Endothelial cell of umbilical vein (primary cell): ENCODE measurements at regions not wholly inside any gene's neighbourhood (a gene's known extent, or its start where the extent isn't known, plus 50 kb on each side); places are given as distances from the start of the nearest gene placed in this dataset.

Source experiments
- BruUV-seq: library from RNA; stranded (reverse); fragments of 400-500 nt; replicated peaks from 2 replicates; lab custom pipeline; 2021; lab: Mats Ljungman, UMichigan
- CTCF ChIA-PET: fragments of 300-600, 350-600 bp; sonication (Branson Sonifier 250); formaldehyde crosslinking; loops from one replicate; lab custom pipeline; 2021; ENCODE audit warnings: antibody characterized with exemption, inconsistent platforms; lab: Charles Lee
- POLR2A ChIA-PET: fragments of 300-600, 350-600 bp; sonication (Branson Sonifier 250); formaldehyde crosslinking; loops from one replicate; lab custom pipeline; 2021; ENCODE audit warnings: antibody characterized with exemption, inconsistent platforms; lab: Charles Lee
- DNase-seq: peaks from one replicate; pipeline ENCODE4 v3.0.0-alpha.2; 2011; ENCODE audit warnings: low read depth, low spot score
- FAIRE-seq: peaks from 2 replicates; lab custom pipeline; 2011; peaks lifted over from hg19 to GRCh38; lab: Jason Lieb, UNC
- H2AFZ ChIP-seq: 2 replicates; pipeline ENCODE4 v1.6.0; 2012; ENCODE audit warnings: low read depth, low read length, control low read depth, inconsistent platforms
- H3K27ac ChIP-seq: 2 replicates; pipeline ENCODE4 v1.5.1; 2011; ENCODE audit warnings: low read depth, mild to moderate bottlenecking, control low read depth, low read length, moderate library complexity; ENCODE audit not compliant: insufficient read depth
- H3K27me3 ChIP-seq, 2 experiments: 2 replicates each; pipeline versions ENCODE4 v1.6.0 to v1.6.1; 2011; ENCODE audit warnings: low read length in 2 of 2, mixed read lengths in 1 of 2; ENCODE audit not compliant: control insufficient read depth in 2 of 2, insufficient read depth in 2 of 2
- H3K36me3 ChIP-seq, 2 experiments: 2 replicates in 1 of 2; 3 replicates in 1 of 2; pipeline ENCODE4 v1.5.1; 2011; ENCODE audit warnings: low read length in 2 of 2, mild to moderate bottlenecking in 1 of 2, moderate library complexity in 1 of 2; ENCODE audit not compliant: control insufficient read depth in 2 of 2, insufficient read depth in 2 of 2; ENCODE audit errors: extremely low read depth in 1 of 2
- H3K4me1 ChIP-seq: 3 replicates; pipeline ENCODE4 v1.5.1; 2011; ENCODE audit warnings: mild to moderate bottlenecking, low read length; ENCODE audit not compliant: control insufficient read depth, insufficient read depth; ENCODE audit errors: extremely low read depth
- H3K4me2 ChIP-seq: 2 replicates; pipeline ENCODE4 v1.6.1; 2011; ENCODE audit warnings: low read length, control low read depth, mixed read lengths; ENCODE audit not compliant: insufficient read depth
- H3K4me3 ChIP-seq, 3 experiments: fragments of 200-600 bp in 1 of 3; sonication (generic), shearing (Covaris generic) in 1 of 3; replicated peaks in 1 of 3; 2 replicates each; pipeline ENCODE4 v1.5.1; 2011 to 2016; ENCODE audit warnings: control low read depth in 3 of 3, low read length in 3 of 3, mild to moderate bottlenecking in 2 of 3, inconsistent platforms in 1 of 3, low read depth in 1 of 3, moderate library complexity in 1 of 3; ENCODE audit not compliant: insufficient read depth in 1 of 3
- H3K79me2 ChIP-seq: 2 replicates; pipeline ENCODE4 v1.6.0; 2012; ENCODE audit warnings: low read length, inconsistent platforms; ENCODE audit not compliant: control insufficient read depth, insufficient read depth
- H3K9ac ChIP-seq: replicated peaks from 2 replicates; pipeline ENCODE3; 2011; ENCODE audit warnings: low read length, control low read depth; ENCODE audit not compliant: insufficient read depth; ENCODE audit errors: extremely low read depth
- H3K9me1 ChIP-seq: replicated peaks from 3 replicates; pipeline ENCODE4 v1.6.0; 2011; ENCODE audit warnings: mild to moderate bottlenecking, low read length; ENCODE audit not compliant: control insufficient read depth, insufficient read depth; ENCODE audit errors: extremely low read depth
- H3K9me3 ChIP-seq: replicated peaks from 2 replicates; pipeline ENCODE4 v1.5.1; 2012; ENCODE audit warnings: low read length, inconsistent platforms; ENCODE audit not compliant: control insufficient read depth, insufficient read depth
- H4K20me1 ChIP-seq: replicated peaks from 2 replicates; pipeline ENCODE3; 2011; ENCODE audit warnings: mild to moderate bottlenecking, low read length; ENCODE audit not compliant: control insufficient read depth, insufficient read depth; ENCODE audit errors: extremely low read depth
- EZH2 ChIP-seq: IDR thresholded peaks from 2 replicates; pipeline ENCODE4 v1.6.1; 2012; ENCODE audit warnings: borderline replicate concordance, low read depth, mild to moderate bottlenecking, moderate library complexity, low read length, inconsistent platforms; ENCODE audit not compliant: severe bottlenecking
- FOS ChIP-seq: IDR thresholded peaks from 2 replicates; pipeline ENCODE4 v1.6.1; 2011; ENCODE audit warnings: mild to moderate bottlenecking, low read length, moderate library complexity, borderline replicate concordance; ENCODE audit not compliant: insufficient read depth
- GATA2 ChIP-seq: IDR thresholded peaks from 2 replicates; pipeline ENCODE4 v1.7.0; 2011; ENCODE audit warnings: low read depth, mild to moderate bottlenecking, moderate library complexity, mixed read lengths, low read length; ENCODE audit not compliant: insufficient read length, insufficient read depth
- JUN ChIP-seq: IDR thresholded peaks from 2 replicates; pipeline ENCODE4 v1.6.1; 2011; ENCODE audit warnings: borderline replicate concordance, low read depth; ENCODE audit not compliant: insufficient read length, insufficient read depth
- MYC ChIP-seq: IDR thresholded peaks from one replicate; pipeline ENCODE4 v1.6.1; 2011; ENCODE audit warnings: mild to moderate bottlenecking, low read depth, low read length
- POLR2A ChIP-seq: IDR thresholded peaks from 2 replicates; pipeline ENCODE4 v1.6.1; 2012; ENCODE audit warnings: low read depth, mild to moderate bottlenecking, control low read depth, low read length
- POLR2AphosphoS5 ChIP-seq: IDR thresholded peaks from 2 replicates; pipeline ENCODE4 v1.6.1; 2012; ENCODE audit warnings: low read depth, mild to moderate bottlenecking, control low read depth, low read length, moderate library complexity; ENCODE audit not compliant: insufficient read depth
- dilution Hi-C: fragments of 300-500 bp; cut with MboI; formaldehyde crosslinking; loops from one replicate; pipeline ENCODE4 v1.15.0; 2019; ENCODE audit warnings: low sequenced_read_pairs; ENCODE audit not compliant: extremely low pct_ligation_motif_present
- intact Hi-C: fragments of 100-400 bp; cut with micrococcal nuclease; formaldehyde crosslinking; loops from one replicate; pipeline ENCODE4 v1.10.0; 2022
- TF ChIP-seq, protein P1 (sequence below), 2 donors: IDR thresholded peaks; 1 replicate in 1 of 2; 2 replicates in 1 of 2; pipeline ENCODE4 v1.5.1; 2011; ENCODE audit warnings: low read length in 2 of 2, mild to moderate bottlenecking in 2 of 2, moderate library complexity in 2 of 2, control low read depth in 1 of 2, inconsistent platforms in 1 of 2, low read depth in 1 of 2; ENCODE audit not compliant: insufficient read depth in 1 of 2; ENCODE audit errors: extremely low read depth in 1 of 2
- TF ChIP-seq, protein P2 (sequence below): IDR thresholded peaks from 2 replicates; pipeline ENCODE4 v1.6.1; 2011; ENCODE audit not compliant: insufficient read depth, insufficient read length

DNA sequence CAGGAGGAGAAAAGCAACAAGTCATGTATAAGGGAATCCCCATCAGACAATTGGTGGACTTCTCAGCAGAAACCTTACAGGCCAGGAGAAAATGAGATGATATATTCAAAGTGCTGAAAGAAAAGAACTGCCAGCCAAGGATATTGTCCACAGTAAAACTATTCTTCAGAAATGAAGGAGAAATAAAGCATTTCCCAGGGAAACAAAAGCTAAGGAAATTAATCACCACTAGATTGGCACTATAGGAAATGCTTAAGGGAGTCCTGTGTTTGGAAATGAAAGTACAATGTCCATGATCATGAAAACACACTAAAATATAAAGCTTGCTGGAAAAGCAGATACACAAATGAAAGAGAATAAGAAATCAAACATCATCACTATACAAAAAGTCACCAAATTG lies 282.0 kb downstream of the BLID start:
- H3K9ac ChIP-seq = no peak overlapping the region
- DNase-seq = peak; percentile 74
- TF ChIP-seq MYC (no peak), JUN (peak; percentile 56)
- no TSS peak for BruUV-seq
- H2AFZ ChIP-seq = no peak overlapping the region
- peak; percentile 72 for FAIRE-seq
- CTCF ChIA-PET = interaction anchor here (0.9 to 1.1 kb wide), 2 partner anchors 8 to 100 kb away, joined by 3 read pairs; no protein-coding TSS in a partner anchor
- intact Hi-C loops (loop anchor here (5.0 kb wide), 1 partner anchor 177 kb away; no protein-coding TSS in a partner anchor), dilution Hi-C loops (no loop called here)
- no peaks in the 10 kb centered on the region for H3K9me1 ChIP-seq
- H3K27me3 ChIP-seq = no peaks in the 10 kb centered on the region
- no peaks in the 10 kb centered on the region for H3K9me3 ChIP-seq
- H3K4me2 ChIP-seq = peak overlapping the region; percentile 49
- H3K4me1 ChIP-seq = peaks cover 23% of the 10 kb centered on the region
- H3K36me3 ChIP-seq = no peaks in the 10 kb centered on the region
- no peak overlapping the region for H3K27ac ChIP-seq
- POLR2A ChIA-PET = no interaction called here
- H3K79me2 ChIP-seq = no peaks in the 10 kb centered on the region
- H3K4me3 ChIP-seq = no peak overlapping the region
- H4K20me1 ChIP-seq = no peaks in the 10 kb centered on the region

DNA sequence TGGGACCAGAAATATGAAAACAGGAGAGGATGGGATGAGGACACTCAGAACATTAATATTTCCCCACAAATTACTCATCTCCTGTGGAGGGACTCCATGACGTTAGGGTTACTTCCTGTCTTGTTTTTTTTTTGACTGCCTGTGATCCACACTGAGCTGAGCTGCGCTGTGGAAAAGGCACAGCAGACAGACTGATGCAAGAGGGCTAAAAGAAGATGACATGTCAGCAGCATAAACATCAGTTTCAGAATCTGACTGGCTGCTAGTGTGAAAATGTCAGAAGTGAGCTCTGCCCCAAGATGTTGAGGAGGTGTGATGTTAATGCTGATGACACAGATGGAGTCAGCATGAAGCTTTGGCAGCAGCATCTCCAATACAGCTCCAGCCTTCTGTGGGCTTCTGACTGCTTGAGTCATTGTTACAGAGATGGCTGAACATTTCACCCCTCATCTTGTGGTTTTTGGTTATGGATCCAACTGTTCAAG lies 286.8 kb downstream of the BLID start:
- POLR2A ChIA-PET = interaction anchor here (0.6 to 1.2 kb wide), 3 partner anchors 13 to 392 kb away, joined by 3 to 7 read pairs (median 4); no protein-coding TSS in a partner anchor
- H3K4me1 ChIP-seq = peaks cover 26% of the 10 kb centered on the region
- H3K9me3 ChIP-seq = no peaks in the 10 kb centered on the region
- H3K4me3 ChIP-seq = no peak overlapping the region
- TF ChIP-seq, protein P1, sequence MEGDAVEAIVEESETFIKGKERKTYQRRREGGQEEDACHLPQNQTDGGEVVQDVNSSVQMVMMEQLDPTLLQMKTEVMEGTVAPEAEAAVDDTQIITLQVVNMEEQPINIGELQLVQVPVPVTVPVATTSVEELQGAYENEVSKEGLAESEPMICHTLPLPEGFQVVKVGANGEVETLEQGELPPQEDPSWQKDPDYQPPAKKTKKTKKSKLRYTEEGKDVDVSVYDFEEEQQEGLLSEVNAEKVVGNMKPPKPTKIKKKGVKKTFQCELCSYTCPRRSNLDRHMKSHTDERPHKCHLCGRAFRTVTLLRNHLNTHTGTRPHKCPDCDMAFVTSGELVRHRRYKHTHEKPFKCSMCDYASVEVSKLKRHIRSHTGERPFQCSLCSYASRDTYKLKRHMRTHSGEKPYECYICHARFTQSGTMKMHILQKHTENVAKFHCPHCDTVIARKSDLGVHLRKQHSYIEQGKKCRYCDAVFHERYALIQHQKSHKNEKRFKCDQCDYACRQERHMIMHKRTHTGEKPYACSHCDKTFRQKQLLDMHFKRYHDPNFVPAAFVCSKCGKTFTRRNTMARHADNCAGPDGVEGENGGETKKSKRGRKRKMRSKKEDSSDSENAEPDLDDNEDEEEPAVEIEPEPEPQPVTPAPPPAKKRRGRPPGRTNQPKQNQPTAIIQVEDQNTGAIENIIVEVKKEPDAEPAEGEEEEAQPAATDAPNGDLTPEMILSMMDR (IDR thresholded peaks at IDR 0.05; ENCODE audit: extremely low read depth in 1 of 2, insufficient read depth in 1 of 2, low read depth in 1 of 2, low read length in 2 of 2) = no peak
- TF ChIP-seq JUN (peak; percentile 78), MYC (no peak), POLR2A (peak; percentile 49), FOS (peak; percentile 92), GATA2 (peak; percentile 33), EZH2 (no peak), POLR2AphosphoS5 (peak; percentile 79)
- TF ChIP-seq, protein P2, sequence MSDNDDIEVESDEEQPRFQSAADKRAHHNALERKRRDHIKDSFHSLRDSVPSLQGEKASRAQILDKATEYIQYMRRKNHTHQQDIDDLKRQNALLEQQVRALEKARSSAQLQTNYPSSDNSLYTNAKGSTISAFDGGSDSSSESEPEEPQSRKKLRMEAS = no peak
- peak overlapping the region; percentile 81 for H3K27ac ChIP-seq
- no peaks in the 10 kb centered on the region for H3K79me2 ChIP-seq
- DNase-seq (peak; percentile 87), FAIRE-seq (peak; percentile 90)
- peak overlapping the region; percentile 51 for H3K4me2 ChIP-seq
- no peaks in the 10 kb centered on the region for H3K9me1 ChIP-seq
- intact Hi-C loops = loop anchor here (1.0 to 5.0 kb wide), 5 partner anchors 12 to 373 kb away; no protein-coding TSS in a partner anchor
- no peaks in the 10 kb centered on the region for H3K36me3 ChIP-seq
- no peaks in the 10 kb centered on the region for H4K20me1 ChIP-seq
- no peaks in the 10 kb centered on the region for H3K27me3 ChIP-seq
- CTCF ChIA-PET = interaction anchor here (0.8 to 1.8 kb wide), 6 partner anchors 10 to 17 kb away, joined by 3 to 6 read pairs (median 3); no protein-coding TSS in a partner anchor
- peak overlapping the region; percentile 36 for H3K9ac ChIP-seq
- BruUV-seq = no TSS peak
- H2AFZ ChIP-seq = peak overlapping the region; percentile 36
- dilution Hi-C loops = no loop called here
